ENCODE measurements at regions not wholly inside any gene's neighbourhood (a gene's known extent, or its start where the extent isn't known, plus 50 kb on each side); places are given as distances from the start of the nearest gene placed in this dataset.

GRCh38 chr3:165389653-165390052 lies 193.5 kb upstream of the SLITRK3 start:
- Histone ChIP-seq H3K9me3 (no peaks in the 10 kb centered on the region), H3K36me3 (no peaks in the 10 kb centered on the region), H3K27me3 (no peaks in the 10 kb centered on the region), H3K4me3 (replicated peaks in 1 of 3) (no peak overlapping the region), H3K27ac (no peak overlapping the region), H3K4me1 (no peaks in the 10 kb centered on the region)
- intact Hi-C loops (cut with DNase I), result no loop called here
- 66 to 70% methylated on average over 5 of the region's 5 CpGs for WGBS, 2 donors
- TF ChIP-seq POLR2A (IDR thresholded peaks at IDR 0.05), result no peak
- TF ChIP-seq, protein P1, sequence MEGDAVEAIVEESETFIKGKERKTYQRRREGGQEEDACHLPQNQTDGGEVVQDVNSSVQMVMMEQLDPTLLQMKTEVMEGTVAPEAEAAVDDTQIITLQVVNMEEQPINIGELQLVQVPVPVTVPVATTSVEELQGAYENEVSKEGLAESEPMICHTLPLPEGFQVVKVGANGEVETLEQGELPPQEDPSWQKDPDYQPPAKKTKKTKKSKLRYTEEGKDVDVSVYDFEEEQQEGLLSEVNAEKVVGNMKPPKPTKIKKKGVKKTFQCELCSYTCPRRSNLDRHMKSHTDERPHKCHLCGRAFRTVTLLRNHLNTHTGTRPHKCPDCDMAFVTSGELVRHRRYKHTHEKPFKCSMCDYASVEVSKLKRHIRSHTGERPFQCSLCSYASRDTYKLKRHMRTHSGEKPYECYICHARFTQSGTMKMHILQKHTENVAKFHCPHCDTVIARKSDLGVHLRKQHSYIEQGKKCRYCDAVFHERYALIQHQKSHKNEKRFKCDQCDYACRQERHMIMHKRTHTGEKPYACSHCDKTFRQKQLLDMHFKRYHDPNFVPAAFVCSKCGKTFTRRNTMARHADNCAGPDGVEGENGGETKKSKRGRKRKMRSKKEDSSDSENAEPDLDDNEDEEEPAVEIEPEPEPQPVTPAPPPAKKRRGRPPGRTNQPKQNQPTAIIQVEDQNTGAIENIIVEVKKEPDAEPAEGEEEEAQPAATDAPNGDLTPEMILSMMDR (IDR thresholded peaks at IDR 0.05), result no peak
- no peak for DNase-seq

GRCh38 chr3:165389064-165389463 lies 192.9 kb upstream of the SLITRK3 start:
- Histone ChIP-seq H3K9me3 (no peaks in the 10 kb centered on the region), H3K4me1 (no peaks in the 10 kb centered on the region), H3K4me3 (replicated peaks in 1 of 3) (no peak overlapping the region), H3K27ac (no peak overlapping the region), H3K27me3 (no peaks in the 10 kb centered on the region), H3K36me3 (no peaks in the 10 kb centered on the region)
- TF ChIP-seq, protein P1 (IDR thresholded peaks at IDR 0.05), result no peak
- TF ChIP-seq POLR2A (IDR thresholded peaks at IDR 0.05), result no peak
- DNase-seq, result no peak
- intact Hi-C loops (cut with DNase I), result no loop called here

DNA sequence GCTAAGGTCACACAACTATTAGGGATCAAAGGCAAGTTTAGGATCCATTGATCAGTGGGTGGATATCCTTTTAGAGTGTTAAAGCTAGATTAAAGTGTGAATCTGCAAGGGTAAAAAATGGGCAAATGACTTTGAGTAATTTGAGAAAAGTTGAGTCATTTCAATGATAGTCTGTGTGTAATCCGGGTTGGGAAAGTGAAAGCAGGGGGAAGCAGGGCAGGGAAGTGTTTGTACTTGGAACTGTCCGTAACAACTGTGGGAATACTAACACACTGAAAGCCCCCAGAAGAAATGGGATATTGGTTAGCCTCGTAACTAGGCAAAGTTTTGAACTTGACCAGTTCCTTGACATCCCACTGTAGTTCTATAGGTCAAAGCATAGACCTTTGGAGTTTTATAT lies 187.2 kb upstream of the SLITRK3 start:
- TF ChIP-seq, protein P1 (IDR thresholded peaks at IDR 0.05), result no peak
- TF ChIP-seq POLR2A (IDR thresholded peaks at IDR 0.05), result no peak
- WGBS, 2 donors, result 86 to 89% methylated on average over 3 of the region's 3 CpGs
- Histone ChIP-seq H3K27me3 (no peaks in the 10 kb centered on the region), H3K4me3 (replicated peaks in 1 of 3) (no peak overlapping the region), H3K4me1 (no peaks in the 10 kb centered on the region), H3K36me3 (no peaks in the 10 kb centered on the region), H3K27ac (no peak overlapping the region), H3K9me3 (no peaks in the 10 kb centered on the region)
- intact Hi-C loops (cut with DNase I), result no loop called here
- no peak for DNase-seq

DNA sequence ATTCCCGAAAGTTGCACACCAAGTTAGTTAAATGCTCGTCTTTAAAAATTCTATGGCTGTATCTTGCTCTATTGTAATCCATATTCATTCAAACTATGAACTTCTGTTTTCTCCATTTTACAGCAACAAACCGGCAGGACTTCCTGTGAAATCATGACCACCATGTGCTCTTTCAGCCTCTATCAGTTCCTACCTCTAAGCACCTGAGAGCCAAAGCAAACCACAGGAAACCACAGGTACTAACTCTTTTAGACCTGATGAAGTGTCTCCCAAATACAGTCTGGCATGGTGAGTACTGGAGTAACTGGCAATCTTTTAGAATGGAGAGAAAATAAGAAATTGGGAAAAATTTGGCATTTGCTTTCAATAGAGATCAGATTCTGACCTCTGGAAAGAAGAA lies 186.5 kb upstream of the SLITRK3 start:
- Histone ChIP-seq H3K9me3 (no peaks in the 10 kb centered on the region), H3K4me3 (replicated peaks in 1 of 3) (no peak overlapping the region), H3K4me1 (no peaks in the 10 kb centered on the region), H3K27ac (no peak overlapping the region), H3K36me3 (no peaks in the 10 kb centered on the region), H3K27me3 (no peaks in the 10 kb centered on the region)
- DNase-seq, result no peak
- TF ChIP-seq POLR2A (IDR thresholded peaks at IDR 0.05), result no peak
- TF ChIP-seq, protein P1 (IDR thresholded peaks at IDR 0.05), result no peak
- WGBS, 2 donors, result 83 to 84% methylated on average over 3 of the region's 3 CpGs
- intact Hi-C loops (cut with DNase I), result no loop called here

GRCh38 chr3:165378761-165379160 lies 182.6 kb upstream of the SLITRK3 start:
- no peaks in the 10 kb centered on the region for H3K4me1 ChIP-seq
- no peaks in the 10 kb centered on the region for H3K27me3 ChIP-seq
- no peak overlapping the region for H3K27ac ChIP-seq
- TF ChIP-seq, protein P1 (IDR thresholded peaks at IDR 0.05), result no peak
- H3K36me3 ChIP-seq, result no peaks in the 10 kb centered on the region
- H3K4me3 ChIP-seq (replicated peaks in 1 of 3), result no peak overlapping the region
- intact Hi-C loops (cut with DNase I), result no loop called here
- H3K9me3 ChIP-seq, result no peaks in the 10 kb centered on the region
- 56 to 57% methylated on average over 2 of the region's 2 CpGs for WGBS, 2 donors
- DNase-seq, result no peak

Measured in thyroid gland (tissue), 4 donors.